ENCODE measurements at regions not wholly inside any gene's neighbourhood (a gene's known extent, or its start where the extent isn't known, plus 50 kb on each side); places are given as distances from the start of the nearest gene placed in this dataset.
A peak's percentile ranks its signal among the peaks of the same experiment; 100 is the strongest.

- H3K9ac ChIP-seq (ENCODE audit: low read depth in 1 of 2, low read length in 2 of 2): no peak overlapping the region
- no peaks in the 10 kb centered on the region for H3K27me3 ChIP-seq (ENCODE audit: control insufficient read depth in 2 of 2, insufficient read depth in 2 of 2, low read length in 2 of 2)
- H3K36me3 ChIP-seq (ENCODE audit: control insufficient read depth in 2 of 2, insufficient read depth in 2 of 2, low read length in 2 of 2): no peaks in the 10 kb centered on the region
- no peaks in the 10 kb centered on the region for H3K4me1 ChIP-seq (ENCODE audit: control insufficient read depth in 2 of 2, insufficient read depth in 2 of 2, low read length in 2 of 2)
- no peak overlapping the region for H3K4me3 ChIP-seq (ENCODE audit: low read length in 2 of 2)
- no peak overlapping the region for H3K27ac ChIP-seq (ENCODE audit: low read depth in 2 of 2, low read length in 2 of 2)
- no peaks in the 10 kb centered on the region for H3K9me3 ChIP-seq (ENCODE audit: control insufficient read depth in 2 of 2, low read length in 2 of 2)
Observed at GRCh38 chr3:182276512-182276911, 516.8 kb upstream of the ATP11B start.

- H3K9me3 ChIP-seq (ENCODE audit: control insufficient read depth in 2 of 2, low read length in 2 of 2): no peaks in the 10 kb centered on the region
- no peaks in the 10 kb centered on the region for H3K4me1 ChIP-seq (ENCODE audit: control insufficient read depth in 2 of 2, insufficient read depth in 2 of 2, low read length in 2 of 2)
- no peak overlapping the region for H3K9ac ChIP-seq (ENCODE audit: low read depth in 1 of 2, low read length in 2 of 2)
Observed at GRCh38 chr3:182284793-182285192, 508.5 kb upstream of the ATP11B start.

GRCh38 chr3:182292591-182292990 lies 500.7 kb upstream of the ATP11B start:
- Histone ChIP-seq H3K4me3 (ENCODE audit: low read length in 2 of 2) (no peak overlapping the region), H3K27ac (ENCODE audit: low read depth in 2 of 2, low read length in 2 of 2) (no peak overlapping the region), H3K36me3 (ENCODE audit: control insufficient read depth in 2 of 2, insufficient read depth in 2 of 2, low read length in 2 of 2) (no peaks in the 10 kb centered on the region), H3K9me3 (ENCODE audit: control insufficient read depth in 2 of 2, low read length in 2 of 2) (no peaks in the 10 kb centered on the region), H3K27me3 (ENCODE audit: control insufficient read depth in 2 of 2, insufficient read depth in 2 of 2, low read length in 2 of 2) (no peaks in the 10 kb centered on the region), H3K4me1 (ENCODE audit: control insufficient read depth in 2 of 2, insufficient read depth in 2 of 2, low read length in 2 of 2) (no peaks in the 10 kb centered on the region), H3K9ac (ENCODE audit: low read depth in 1 of 2, low read length in 2 of 2) (no peak overlapping the region)

More at GRCh38 chr3:182284793-182285192, 508.5 kb upstream of the ATP11B start:
- no peaks in the 10 kb centered on the region for H3K27me3 ChIP-seq (ENCODE audit: control insufficient read depth in 2 of 2, insufficient read depth in 2 of 2, low read length in 2 of 2)
- peak overlapping the region; percentile 11 to 21 for H3K4me3 ChIP-seq (ENCODE audit: low read length in 2 of 2)
- no peak overlapping the region for H3K27ac ChIP-seq (ENCODE audit: low read depth in 2 of 2, low read length in 2 of 2)
- H3K36me3 ChIP-seq (ENCODE audit: control insufficient read depth in 2 of 2, insufficient read depth in 2 of 2, low read length in 2 of 2): no peaks in the 10 kb centered on the region

GRCh38 chr3:182294256-182294655 lies 499.0 kb upstream of the ATP11B start:
- Histone ChIP-seq H3K4me1 (ENCODE audit: control insufficient read depth in 2 of 2, insufficient read depth in 2 of 2, low read length in 2 of 2) (no peaks in the 10 kb centered on the region), H3K9ac (ENCODE audit: low read depth in 1 of 2, low read length in 2 of 2) (no peak overlapping the region), H3K27me3 (ENCODE audit: control insufficient read depth in 2 of 2, insufficient read depth in 2 of 2, low read length in 2 of 2) (no peaks in the 10 kb centered on the region), H3K9me3 (ENCODE audit: control insufficient read depth in 2 of 2, low read length in 2 of 2) (no peaks in the 10 kb centered on the region), H3K4me3 (ENCODE audit: low read length in 2 of 2) (no peak overlapping the region), H3K36me3 (ENCODE audit: control insufficient read depth in 2 of 2, insufficient read depth in 2 of 2, low read length in 2 of 2) (no peaks in the 10 kb centered on the region), H3K27ac (ENCODE audit: low read depth in 2 of 2, low read length in 2 of 2) (no peak overlapping the region)

GRCh38 chr3:182294696-182295095 lies 498.6 kb upstream of the ATP11B start:
- Histone ChIP-seq H3K27ac (ENCODE audit: low read depth in 2 of 2, low read length in 2 of 2) (no peak overlapping the region), H3K9me3 (ENCODE audit: control insufficient read depth in 2 of 2, low read length in 2 of 2) (no peaks in the 10 kb centered on the region), H3K36me3 (ENCODE audit: control insufficient read depth in 2 of 2, insufficient read depth in 2 of 2, low read length in 2 of 2) (no peaks in the 10 kb centered on the region), H3K4me1 (ENCODE audit: control insufficient read depth in 2 of 2, insufficient read depth in 2 of 2, low read length in 2 of 2) (no peaks in the 10 kb centered on the region), H3K4me3 (ENCODE audit: low read length in 2 of 2) (no peak overlapping the region), H3K9ac (ENCODE audit: low read depth in 1 of 2, low read length in 2 of 2) (no peak overlapping the region), H3K27me3 (ENCODE audit: control insufficient read depth in 2 of 2, insufficient read depth in 2 of 2, low read length in 2 of 2) (no peaks in the 10 kb centered on the region)

- Histone ChIP-seq H3K36me3 (ENCODE audit: control insufficient read depth in 2 of 2, insufficient read depth in 2 of 2, low read length in 2 of 2) (no peaks in the 10 kb centered on the region), H3K27me3 (ENCODE audit: control insufficient read depth in 2 of 2, insufficient read depth in 2 of 2, low read length in 2 of 2) (no peaks in the 10 kb centered on the region), H3K4me1 (ENCODE audit: control insufficient read depth in 2 of 2, insufficient read depth in 2 of 2, low read length in 2 of 2) (no peaks in the 10 kb centered on the region), H3K27ac (ENCODE audit: low read depth in 2 of 2, low read length in 2 of 2) (no peak overlapping the region), H3K9me3 (ENCODE audit: control insufficient read depth in 2 of 2, low read length in 2 of 2) (no peaks in the 10 kb centered on the region), H3K4me3 (ENCODE audit: low read length in 2 of 2) (no peak overlapping the region), H3K9ac (ENCODE audit: low read depth in 1 of 2, low read length in 2 of 2) (no peak overlapping the region)
Observed at GRCh38 chr3:182300266-182300665, 493.0 kb upstream of the ATP11B start.

GRCh38 chr3:182303169-182303568 lies 490.1 kb upstream of the ATP11B start:
- no peaks in the 10 kb centered on the region for H3K27me3 ChIP-seq (ENCODE audit: control insufficient read depth in 2 of 2, insufficient read depth in 2 of 2, low read length in 2 of 2)
- no peak overlapping the region for H3K27ac ChIP-seq (ENCODE audit: low read depth in 2 of 2, low read length in 2 of 2)
- no peaks in the 10 kb centered on the region for H3K36me3 ChIP-seq (ENCODE audit: control insufficient read depth in 2 of 2, insufficient read depth in 2 of 2, low read length in 2 of 2)
- H3K4me1 ChIP-seq (ENCODE audit: control insufficient read depth in 2 of 2, insufficient read depth in 2 of 2, low read length in 2 of 2): no peaks in the 10 kb centered on the region
- H3K9ac ChIP-seq (ENCODE audit: low read depth in 1 of 2, low read length in 2 of 2): no peak overlapping the region
- no peaks in the 10 kb centered on the region for H3K9me3 ChIP-seq (ENCODE audit: control insufficient read depth in 2 of 2, low read length in 2 of 2)
- no peak overlapping the region for H3K4me3 ChIP-seq (ENCODE audit: low read length in 2 of 2)

GRCh38 chr3:182305881-182306665 lies 487.2 kb upstream of the ATP11B start:
- Histone ChIP-seq H3K4me1 (ENCODE audit: control insufficient read depth in 2 of 2, insufficient read depth in 2 of 2, low read length in 2 of 2) (no peaks in the 10 kb centered on the region), H3K4me3 (ENCODE audit: low read length in 2 of 2) (no peak overlapping the region), H3K36me3 (ENCODE audit: control insufficient read depth in 2 of 2, insufficient read depth in 2 of 2, low read length in 2 of 2) (no peaks in the 10 kb centered on the region), H3K9ac (ENCODE audit: low read depth in 1 of 2, low read length in 2 of 2) (no peak overlapping the region), H3K27me3 (ENCODE audit: control insufficient read depth in 2 of 2, insufficient read depth in 2 of 2, low read length in 2 of 2) (no peaks in the 10 kb centered on the region), H3K27ac (ENCODE audit: low read depth in 2 of 2, low read length in 2 of 2) (no peak overlapping the region), H3K9me3 (ENCODE audit: control insufficient read depth in 2 of 2, low read length in 2 of 2) (no peaks in the 10 kb centered on the region)

GRCh38 chr3:182308328-182308727 lies 485.0 kb upstream of the ATP11B start:
- no peaks in the 10 kb centered on the region for H3K4me1 ChIP-seq (ENCODE audit: control insufficient read depth in 2 of 2, insufficient read depth in 2 of 2, low read length in 2 of 2)
- no peak overlapping the region for H3K27ac ChIP-seq (ENCODE audit: low read depth in 2 of 2, low read length in 2 of 2)
- no peak overlapping the region for H3K4me3 ChIP-seq (ENCODE audit: low read length in 2 of 2)
- H3K27me3 ChIP-seq (ENCODE audit: control insufficient read depth in 2 of 2, insufficient read depth in 2 of 2, low read length in 2 of 2): no peaks in the 10 kb centered on the region
- no peak overlapping the region for H3K9ac ChIP-seq (ENCODE audit: low read depth in 1 of 2, low read length in 2 of 2)
- no peaks in the 10 kb centered on the region for H3K36me3 ChIP-seq (ENCODE audit: control insufficient read depth in 2 of 2, insufficient read depth in 2 of 2, low read length in 2 of 2)
- no peaks in the 10 kb centered on the region for H3K9me3 ChIP-seq (ENCODE audit: control insufficient read depth in 2 of 2, low read length in 2 of 2)

GRCh38 chr3:182309120-182309519 lies 484.2 kb upstream of the ATP11B start:
- Histone ChIP-seq H3K4me1 (ENCODE audit: control insufficient read depth in 2 of 2, insufficient read depth in 2 of 2, low read length in 2 of 2) (no peaks in the 10 kb centered on the region), H3K36me3 (ENCODE audit: control insufficient read depth in 2 of 2, insufficient read depth in 2 of 2, low read length in 2 of 2) (no peaks in the 10 kb centered on the region), H3K9me3 (ENCODE audit: control insufficient read depth in 2 of 2, low read length in 2 of 2) (no peaks in the 10 kb centered on the region), H3K27me3 (ENCODE audit: control insufficient read depth in 2 of 2, insufficient read depth in 2 of 2, low read length in 2 of 2) (no peaks in the 10 kb centered on the region), H3K4me3 (ENCODE audit: low read length in 2 of 2) (no peak overlapping the region), H3K27ac (ENCODE audit: low read depth in 2 of 2, low read length in 2 of 2) (no peak overlapping the region), H3K9ac (ENCODE audit: low read depth in 1 of 2, low read length in 2 of 2) (no peak overlapping the region)
